ENCODE measurements at regions not wholly inside any gene's neighbourhood (a gene's known extent, or its start where the extent isn't known, plus 50 kb on each side); places are given as distances from the start of the nearest gene placed in this dataset.

GRCh38 chr1:67629370-67630075, 55.5 kb upstream of the GADD45A start:
- CTCF ChIA-PET, result interaction anchor here (0.6 kb wide), 4 partner anchors 9 to 717 kb away, joined by 3 to 6 read pairs (median 3); no protein-coding TSS in a partner anchor

More at GRCh38 chr1:67629370-67630075, 55.5 kb upstream of the GADD45A start:
- POLR2A ChIA-PET, result no interaction called here
- TF ChIP-seq RUNX3 (IDR thresholded peaks at IDR 0.05; ENCODE audit: low read length) (no peak), SMAD1 (IDR thresholded peaks at IDR 0.05; ENCODE audit: low read depth, partially characterized antibody) (no peak), RAD51 (IDR thresholded peaks at IDR 0.05) (no peak), POLR2A (IDR thresholded peaks at IDR 0.05; ENCODE audit: low read depth, low read length) (no peak), ZBTB11 (CRISPR knock-in tag; IDR thresholded peaks at IDR 0.05) (no peak), HDAC2 (IDR thresholded peaks at IDR 0.05) (no peak), MTA2 (IDR thresholded peaks at IDR 0.05; ENCODE audit: low read depth) (no peak), ELK1 (IDR thresholded peaks at IDR 0.05; ENCODE audit: low read depth, low read length) (no peak), CHD4 (IDR thresholded peaks at IDR 0.05) (no peak), CHD2 (IDR thresholded peaks at IDR 0.05; ENCODE audit: borderline replicate concordance, low read depth, low read length) (no peak), STAT1 (conservative IDR thresholded peaks at IDR 0.05) (no peak)
- no peaks in the 10 kb centered on the region for H3K36me3 ChIP-seq (ENCODE audit: control insufficient read depth in 2 of 2, insufficient read depth in 2 of 2, low read length in 1 of 2)
- no peak overlapping the region for H3K4me3 ChIP-seq
- no TSS peak for BruUV-seq (replicated peaks)
- H3K27ac ChIP-seq (ENCODE audit: control insufficient read depth, insufficient read depth), result no peak overlapping the region
- RAD21 ChIA-PET (ENCODE audit: unreplicated experiment), result interaction anchor here (0.5 kb wide), 2 partner anchors 8 to 137 kb away, joined by 3 read pairs; no protein-coding TSS in a partner anchor
- no peak for DNase-seq (ENCODE audit: low read depth, low spot score)
- no peak overlapping the region for H3K9ac ChIP-seq (ENCODE audit: control insufficient read depth, insufficient read depth, low read length)
- H3K4me1 ChIP-seq (ENCODE audit: control insufficient read depth, insufficient read depth, low read length), result no peaks in the 10 kb centered on the region
- H2AFZ ChIP-seq (ENCODE audit: control insufficient read depth, low read depth, low read length), result no peak overlapping the region
- no peaks in the 10 kb centered on the region; a peak in 1 of 4 replicates for H3K27me3 ChIP-seq (replicated peaks in 1 of 2; ENCODE audit: control insufficient read depth in 2 of 2, insufficient read depth in 2 of 2, low read length in 1 of 2)
- no peaks in the 10 kb centered on the region for H4K20me1 ChIP-seq (ENCODE audit: control insufficient read depth, insufficient read depth)
- no peak for FAIRE-seq
- H3K4me2 ChIP-seq (ENCODE audit: control insufficient read depth, insufficient read depth), result no peak overlapping the region
- 35% methylated on average over 1 of the region's 1 CpG for whole genome bisulfite sequencing (ENCODE audit: insufficient coverage, insufficient replicate concordance, low lambda C conversion rate, missing lambda C conversion rate)
- H3K9me3 ChIP-seq (replicated peaks; ENCODE audit: control insufficient read depth, insufficient read depth, low read length), result no peaks in the 10 kb centered on the region
- intact Hi-C loops (cut with micrococcal nuclease; ENCODE audit: unreplicated experiment), result no loop called here
- in situ Hi-C loops (cut with MboI), result no loop called here
- no peak; the same call in 2 of the 3 replicates for ATAC-seq
- H3K79me2 ChIP-seq (ENCODE audit: control insufficient read depth, insufficient read depth, low read length), result no peaks in the 10 kb centered on the region
- SMC1A ChIA-PET (ENCODE audit: uncharacterized antibody, unreplicated experiment), result interaction anchor here (1.0 to 1.5 kb wide), 5 partner anchors 9 to 147 kb away, joined by 3 to 8 read pairs (median 3); partner anchors contain the start of gene GADD45A

All from GM12878 (cell line).